HepG2 (cell line): ENCODE measurements at regions not wholly inside any gene's neighbourhood (a gene's known extent, or its start where the extent isn't known, plus 50 kb on each side); places are given as distances from the start of the nearest gene placed in this dataset.

Experiments
- ATAC-seq: fragments of 200-7000 bp; cut with Tn5 transposase; 3 replicates; pipeline ENCODE4 v1.9.1; 2020; ENCODE audit warnings: mild to moderate bottlenecking, moderate library complexity
- BruUV-seq: library from RNA; stranded (reverse); fragments of 400-500 nt; replicated peaks from 2 replicates; lab custom pipeline; 2021; lab: Mats Ljungman, UMichigan
- CTCF ChIA-PET: fragments of 300-600 bp; formaldehyde crosslinking; extraction: SDS; loops from one replicate; lab custom pipeline; 2021; ENCODE audit warnings: low total read pairs, inconsistent platforms, low intra/inter-chr PET ratio; lab: Yijun Ruan, JAX
- POLR2A ChIA-PET: fragments of 350-600 bp; sonication (Branson Sonifier 250); formaldehyde crosslinking; loops from one replicate; lab custom pipeline; 2020; ENCODE audit warnings: antibody characterized with exemption, inconsistent platforms; lab: Yijun Ruan, JAX
- DNase-seq: peaks from one replicate; pipeline ENCODE4 v3.0.0-alpha.2; 2015; ENCODE audit warnings: low spot score
- FAIRE-seq: peaks from 3 replicates; lab custom pipeline; 2011; peaks lifted over from hg19 to GRCh38; lab: Jason Lieb, UNC
- H2AFZ ChIP-seq: one replicate; pipeline ENCODE4 v1.6.1; 2011; ENCODE audit warnings: low read length, inconsistent platforms
- H3K27ac ChIP-seq: fragments of 300-600 bp; 3 replicates; pipeline ENCODE4 v1.8.0; 2011; ENCODE audit warnings: mixed run types, mild to moderate bottlenecking, mixed read lengths, low read length, inconsistent platforms; ENCODE audit not compliant: insufficient read depth; ENCODE audit errors: extremely low read length
- H3K27me3 ChIP-seq, 2 experiments: fragments of 200-600 bp in 1 of 2; 2 replicates in 1 of 2; 3 replicates in 1 of 2; pipeline versions ENCODE4 v1.6.0 to v1.8.0; 2011; ENCODE audit warnings: low read length in 2 of 2, mild to moderate bottlenecking in 2 of 2, moderate library complexity in 2 of 2, inconsistent platforms in 1 of 2; ENCODE audit not compliant: insufficient read depth in 2 of 2, control insufficient read depth in 1 of 2
- H3K36me3 ChIP-seq, 2 experiments: fragments of 200-600 bp in 1 of 2; replicated peaks in 1 of 2; 2 replicates in 1 of 2; 3 replicates in 1 of 2; pipeline versions ENCODE4 v1.5.1 to v1.8.0; 2011; ENCODE audit warnings: low read length in 2 of 2, inconsistent platforms in 1 of 2; ENCODE audit not compliant: insufficient read depth in 2 of 2, control insufficient read depth in 1 of 2
- H3K4me1 ChIP-seq: 2 replicates; pipeline ENCODE4 v1.5.1; 2012; ENCODE audit warnings: low read length, inconsistent platforms; ENCODE audit not compliant: insufficient read depth
- H3K4me2 ChIP-seq: 2 replicates; pipeline ENCODE4 v1.6.0; 2011; ENCODE audit warnings: low read depth, low read length, inconsistent platforms
- H3K4me3 ChIP-seq, 3 experiments: fragments of 200-600 bp in 1 of 3; sonication (generic), shearing (Covaris generic) in 1 of 3; replicated peaks in 1 of 3; 2 replicates each; pipeline ENCODE4 v1.5.1; 2011 to 2016; ENCODE audit warnings: low read length in 3 of 3, inconsistent platforms in 2 of 3, low read depth in 2 of 3, mild to moderate bottlenecking in 2 of 3, control low read depth in 1 of 3, mixed read lengths in 1 of 3; ENCODE audit not compliant: insufficient read depth in 1 of 3
- H3K79me2 ChIP-seq: one replicate; pipeline ENCODE4 v1.6.1; 2011; ENCODE audit warnings: low read length, inconsistent platforms; ENCODE audit not compliant: insufficient read depth
- H3K9ac ChIP-seq: 2 replicates; pipeline ENCODE4 v1.6.0; 2011; ENCODE audit warnings: mild to moderate bottlenecking, low read depth, low read length, inconsistent platforms; ENCODE audit not compliant: insufficient read depth
- H3K9me3 ChIP-seq: 2 replicates; pipeline ENCODE4 v1.5.1; 2012; ENCODE audit warnings: mild to moderate bottlenecking, low read length
- H4K20me1 ChIP-seq: 2 replicates; pipeline ENCODE4 v1.6.0; 2011; ENCODE audit warnings: inconsistent platforms, mild to moderate bottlenecking, low read length, moderate library complexity; ENCODE audit not compliant: insufficient read depth
- EZH2 ChIP-seq: conservative IDR thresholded peaks from 2 replicates; pipeline ENCODE4 v1.6.1; 2012; ENCODE audit warnings: mild to moderate bottlenecking, low read depth, low read length, moderate library complexity
- PAXIP1 ChIP-seq: sonication (generic); formaldehyde crosslinking; conservative IDR thresholded peaks from 2 replicates; pipeline ENCODE4 v1.4.0; 2020; ENCODE audit warnings: mild to moderate bottlenecking, missing genetic modification reagents, moderate library complexity
- REXO4 ChIP-seq: sonication (generic); formaldehyde crosslinking; IDR thresholded peaks from 2 replicates; pipeline ENCODE4 v1.8.0; 2022; ENCODE audit warnings: missing genetic modification reagents, mild to moderate bottlenecking, borderline replicate concordance
- ZKSCAN5 ChIP-seq: sonication (generic); formaldehyde crosslinking; IDR thresholded peaks from 2 replicates; pipeline ENCODE4 v1.5.1; 2020; ENCODE audit warnings: mild to moderate bottlenecking, missing genetic modification reagents
- ZNF382 ChIP-seq: sonication (generic); formaldehyde crosslinking; IDR thresholded peaks from 2 replicates; pipeline ENCODE4 v1.5.0; 2020; ENCODE audit warnings: missing genetic modification reagents, mild to moderate bottlenecking, borderline replicate concordance
- ZNF816 ChIP-seq: sonication (generic); formaldehyde crosslinking; IDR thresholded peaks from 2 replicates; pipeline ENCODE4 v1.8.0; 2022; ENCODE audit warnings: missing genetic modification reagents, mild to moderate bottlenecking, borderline replicate concordance
- WGBS: methylation state at CpG from one replicate; pipeline ENCODE4 v1.1.6; 2017; ENCODE audit warnings: low lambda C conversion rate; 5-methylcytosine and 5-hydroxymethylcytosine counted together
- in situ Hi-C: cut with HindIII; loops from 2 replicates; pipeline ENCODE4 v1.10.0; 2017; ENCODE audit warnings: low pct_unique_long_range_greater_than_20kb; ENCODE audit not compliant: extremely low pct_ligation_motif_present
- intact Hi-C: fragments of 100-400 bp; cut with micrococcal nuclease; formaldehyde crosslinking; loops from one replicate; pipeline ENCODE4 v1.10.0; 2022; ENCODE audit not compliant: unreplicated experiment

GRCh38 chr11:95426823-95427462 is 195.9 kb upstream of the SESN3 start:
- FAIRE-seq (no peak), ATAC-seq (no peak), DNase-seq (no peak)
- CTCF ChIA-PET: no interaction called here
- in situ Hi-C loops (no loop called here), intact Hi-C loops (no loop called here)
- no peak overlapping the region for H2AFZ ChIP-seq
- POLR2A ChIA-PET: no interaction called here
- WGBS: 7% methylated on average over 5 of the region's 5 CpGs
- H3K27me3 ChIP-seq: peaks cover 0 to 1% of the 10 kb centered on the region in 2 experiments; a peak in 1 of 5 replicates
- no TSS peak for BruUV-seq
- H3K9ac ChIP-seq: no peak overlapping the region
- no peaks in the 10 kb centered on the region for H3K9me3 ChIP-seq
- H4K20me1 ChIP-seq: no peaks in the 10 kb centered on the region
- no peak overlapping the region for H3K4me3 ChIP-seq
- TF ChIP-seq EZH2: no peak
- no peak for TF ChIP-seq ZKSCAN5
- no peak for TF ChIP-seq ZNF816 (CRISPR knock-in tag)
- TF ChIP-seq REXO4 (CRISPR knock-in tag): no peak
- no peak for TF ChIP-seq PAXIP1 (CRISPR knock-in tag)
- TF ChIP-seq ZNF382 (CRISPR knock-in tag): no peak
- H3K36me3 ChIP-seq: no peaks in the 10 kb centered on the region
- no peak overlapping the region for H3K27ac ChIP-seq
- H3K79me2 ChIP-seq: no peaks in the 10 kb centered on the region
- H3K4me2 ChIP-seq: no peak overlapping the region
- H3K4me1 ChIP-seq: no peaks in the 10 kb centered on the region
